ENCODE measurements at regions not wholly inside any gene's neighbourhood (a gene's known extent, or its start where the extent isn't known, plus 50 kb on each side); places are given as distances from the start of the nearest gene placed in this dataset.

DNA sequence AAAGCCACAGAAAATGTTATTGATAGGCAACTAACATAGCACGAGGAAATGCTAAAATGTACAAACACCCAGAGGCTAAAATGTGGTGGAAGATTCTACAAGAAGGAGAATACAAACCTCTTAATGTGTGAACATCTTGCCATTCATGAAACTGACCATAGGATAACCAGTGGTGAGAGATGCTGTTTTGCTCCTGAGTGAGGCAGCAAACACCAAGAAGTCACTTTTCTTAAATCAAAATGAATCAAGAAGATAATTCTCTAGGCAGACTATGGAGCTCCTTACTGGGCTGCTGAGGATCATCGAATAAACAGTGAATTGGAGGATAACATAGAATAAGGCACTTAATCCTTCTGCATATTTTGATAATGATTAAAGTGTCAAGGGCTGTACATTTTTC lies 375.4 kb upstream of the SLITRK6 start:
- DNase-seq (ENCODE audit: low read depth in 1 of 2, low spot score in 2 of 2), result no peak
- TF ChIP-seq RXRA (IDR thresholded peaks at IDR 0.05; ENCODE audit: insufficient read depth, low read depth, low read length), result no peak

More for the DNA sequence above, 375.4 kb upstream of the SLITRK6 start:
- no peak overlapping the region for H3K27ac ChIP-seq (ENCODE audit: low read depth, low read length)
- H3K4me3 ChIP-seq (ENCODE audit: extremely low read depth in 1 of 4, insufficient read depth in 2 of 4, low read depth in 3 of 4, low read length in 4 of 4), result no peak overlapping the region
- no peak overlapping the region for H4K91ac ChIP-seq (replicated peaks; ENCODE audit: insufficient read length, low read length)
- 0 out of 2 replicates have a peak overlapping the region, but pooled peaks have one; percentile 5 for H2AFZ ChIP-seq (ENCODE audit: low read length)
- H3K4ac ChIP-seq (replicated peaks; ENCODE audit: insufficient read length, low read depth, low read length), result no peak overlapping the region
- no peak overlapping the region for H2BK12ac ChIP-seq (ENCODE audit: low read depth, low read length)
- no peak overlapping the region for H3K23ac ChIP-seq (ENCODE audit: insufficient read length)
- CTCF ChIA-PET (ENCODE audit: partially characterized antibody), result interaction anchor here (1.0 kb wide), 1 partner anchor 1961 kb away, joined by 3 read pairs; no protein-coding TSS in a partner anchor
- H3K23me2 ChIP-seq (ENCODE audit: low read depth, low read length), result no peaks in the 10 kb centered on the region
- no peaks in the 10 kb centered on the region for H3K79me2 ChIP-seq (ENCODE audit: control insufficient read depth in 1 of 2, insufficient read depth in 2 of 2, low read length in 2 of 2)
- FAIRE-seq, result no peak
- no peak overlapping the region for H4K8ac ChIP-seq (ENCODE audit: extremely low read depth, insufficient read depth, low read length)
- H4K5ac ChIP-seq (ENCODE audit: insufficient read length, low read depth, low read length), result no peak overlapping the region
- H2BK20ac ChIP-seq (ENCODE audit: low read length), result no peak overlapping the region
- no peak overlapping the region for H3K14ac ChIP-seq (ENCODE audit: insufficient read length)
- no peaks in the 10 kb centered on the region for H3K9me3 ChIP-seq (ENCODE audit: insufficient read depth in 2 of 2, low read depth in 1 of 2, low read length in 1 of 2)
- no peak overlapping the region for H3K56ac ChIP-seq (replicated peaks; ENCODE audit: insufficient read length, low read depth, low read length)
- no peak overlapping the region for H3K4me2 ChIP-seq (ENCODE audit: insufficient read depth in 1 of 2, low read depth in 2 of 2, low read length in 2 of 2)
- WGBS, 2 experiments (ENCODE audit: extremely low coverage in 1 of 2, insufficient coverage in 1 of 2, insufficient read length in 1 of 2, insufficient replicate concordance in 2 of 2, low coverage in 1 of 2, low lambda C conversion rate in 2 of 2, missing lambda C conversion rate in 1 of 2), result 88% methylated on average over 2 of the region's 2 CpGs; no CpG with 5 or more reads in 1 of the 2 experiments
- H3K79me1 ChIP-seq (ENCODE audit: low read depth, low read length), result no peaks in the 10 kb centered on the region
- H3K36me3 ChIP-seq (ENCODE audit: control insufficient read depth in 2 of 4, insufficient read depth in 4 of 4, low read length in 3 of 4), result no peaks in the 10 kb centered on the region
- H3K4me1 ChIP-seq (replicated peaks in 1 of 4; ENCODE audit: control insufficient read depth in 3 of 4, insufficient read depth in 4 of 4, low read length in 3 of 4), result no peaks in the 10 kb centered on the region
- POLR2A ChIA-PET (ENCODE audit: partially characterized antibody), result no interaction called here
- no peaks in the 10 kb centered on the region for H3K27me3 ChIP-seq (replicated peaks in 1 of 4; ENCODE audit: control insufficient read depth in 3 of 4, extremely low read depth in 1 of 4, insufficient read depth in 3 of 4, low read length in 3 of 4)
- H3K18ac ChIP-seq (ENCODE audit: extremely low read depth, low read length), result no peak overlapping the region
- no peak overlapping the region for H3K9ac ChIP-seq (replicated peaks in 1 of 4; ENCODE audit: extremely low read depth in 1 of 4, low read depth in 3 of 4, low read length in 3 of 4)
- no peaks in the 10 kb centered on the region for H4K20me1 ChIP-seq (replicated peaks in 1 of 2; ENCODE audit: control insufficient read depth in 1 of 2, insufficient read depth in 2 of 2, low read length in 2 of 2)
- no peak overlapping the region for H2AK5ac ChIP-seq (ENCODE audit: low read depth, low read length)
- H2BK120ac ChIP-seq (replicated peaks; ENCODE audit: low read depth, low read length), result no peak overlapping the region
- H2BK15ac ChIP-seq (ENCODE audit: low read length), result no peak overlapping the region
- no peak overlapping the region for H2BK5ac ChIP-seq (ENCODE audit: low read depth, low read length)
